SK-N-SH (cell line): ENCODE measurements at regions not wholly inside any gene's neighbourhood (a gene's known extent, or its start where the extent isn't known, plus 50 kb on each side); places are given as distances from the start of the nearest gene placed in this dataset.

Experiments
- CTCF ChIA-PET: fragments of 300-600, 350-600 bp; formaldehyde crosslinking; extraction: SDS; loops from one replicate; lab custom pipeline; 2021; lab: Yijun Ruan, JAX
- POLR2A ChIA-PET: fragments of 350-600 bp; sonication (Branson Sonifier 250); formaldehyde crosslinking; extraction: SDS; loops from one replicate; lab custom pipeline; 2020; ENCODE audit warnings: antibody characterized with exemption, inconsistent platforms; lab: Yijun Ruan, JAX
- DNase-seq: peaks from one replicate; pipeline ENCODE4 v3.0.0; 2012
- H2AFZ ChIP-seq: fragments of 200-600 bp; sonication (generic); 2 replicates; pipeline ENCODE4 v1.8.1; 2016; ENCODE audit warnings: antibody characterized with exemption, mild to moderate bottlenecking, low read depth
- H3F3A ChIP-seq: fragments of 200-600 bp; sonication (generic); replicated peaks from 2 replicates; pipeline ENCODE3; 2016; ENCODE audit warnings: antibody characterized with exemption, mild to moderate bottlenecking; ENCODE audit not compliant: insufficient read depth
- H3K27ac ChIP-seq, 2 experiments: fragments of 200-500 bp in 1 of 2; fragments of 200-600 bp in 1 of 2; sonication (Bioruptor generic) in 1 of 2; sonication (generic), shearing (Covaris generic) in 1 of 2; 2 replicates each; pipeline versions ENCODE4 v1.5.1 to v1.6.1; 2014 to 2016; ENCODE audit warnings: low read depth in 2 of 2, inconsistent platforms in 1 of 2, low read length in 1 of 2, mild to moderate bottlenecking in 1 of 2, mixed read lengths in 1 of 2
- H3K27me3 ChIP-seq: fragments of 200-600 bp; sonication (generic), shearing (Covaris generic); 2 replicates; pipeline ENCODE4 v1.6.1; 2016; ENCODE audit warnings: mixed run types; ENCODE audit not compliant: insufficient read depth
- H3K36me3 ChIP-seq, 2 experiments: fragments of 200-500 bp in 1 of 2; fragments of 200-600 bp in 1 of 2; sonication (Bioruptor generic) in 1 of 2; sonication (generic) in 1 of 2; replicated peaks in 1 of 2; 2 replicates each; pipeline versions ENCODE3 to v1.5.1; 2014 to 2016; ENCODE audit warnings: low read length in 1 of 2, mild to moderate bottlenecking in 1 of 2; ENCODE audit not compliant: insufficient read depth in 2 of 2, control insufficient read depth in 1 of 2
- H3K4me1 ChIP-seq, 2 experiments: fragments of 200-500 bp in 1 of 2; fragments of 200-600 bp in 1 of 2; sonication (Bioruptor generic) in 1 of 2; sonication (generic), shearing (Covaris generic) in 1 of 2; 2 replicates each; pipeline versions ENCODE4 v1.5.1 to v1.6.1; 2014 to 2016; ENCODE audit warnings: low read depth in 1 of 2, low read length in 1 of 2, mixed run types in 1 of 2; ENCODE audit not compliant: insufficient read depth in 2 of 2, control insufficient read depth in 1 of 2
- H3K4me2 ChIP-seq: fragments of 200-600 bp; sonication (generic), shearing (Covaris generic); 2 replicates; pipeline ENCODE4 v1.6.1; 2017; ENCODE audit warnings: mixed run types
- H3K4me3 ChIP-seq, 2 experiments: fragments of 200-500 bp in 1 of 2; fragments of 200-600 bp in 1 of 2; sonication (Bioruptor generic) in 1 of 2; sonication (generic), shearing (Covaris generic) in 1 of 2; 2 replicates each; pipeline versions ENCODE4 v1.5.1 to v1.8.1; 2014 to 2016; ENCODE audit warnings: low read depth in 2 of 2, inconsistent platforms in 1 of 2, low read length in 1 of 2, mild to moderate bottlenecking in 1 of 2, mixed read lengths in 1 of 2, moderate library complexity in 1 of 2
- H3K79me2 ChIP-seq: fragments of 200-600 bp; sonication (generic); 2 replicates; pipeline ENCODE4 v1.8.1; 2017; ENCODE audit warnings: mild to moderate bottlenecking; ENCODE audit not compliant: insufficient read depth
- H3K9ac ChIP-seq: fragments of 200-600 bp; sonication (generic); 2 replicates; pipeline ENCODE4 v1.6.1; 2017; ENCODE audit warnings: mixed run types
- H3K9me2 ChIP-seq: fragments of 200-600 bp; sonication (generic); 2 replicates; pipeline ENCODE4 v1.6.1; 2017; ENCODE audit warnings: mixed run types
- H3K9me3 ChIP-seq: fragments of 200-600 bp; sonication (generic); 2 replicates; pipeline ENCODE4 v1.6.1; 2017; ENCODE audit warnings: mixed run types, mild to moderate bottlenecking, moderate library complexity
- H4K20me1 ChIP-seq: fragments of 200-600 bp; sonication (generic); 2 replicates; pipeline ENCODE4 v1.6.1; 2017; ENCODE audit warnings: mild to moderate bottlenecking, mixed run types; ENCODE audit not compliant: insufficient read depth
- EZH2phosphoT487 ChIP-seq: fragments of 200-600 bp; sonication (generic); IDR thresholded peaks from 2 replicates; pipeline ENCODE4 v1.6.1; 2017; ENCODE audit warnings: low read depth, mixed run types, mild to moderate bottlenecking, antibody characterized with exemption, moderate library complexity, borderline replicate concordance
- FOSL2 ChIP-seq: IDR thresholded peaks from 2 replicates; pipeline ENCODE4 v1.4.0; 2012; ENCODE audit warnings: low read depth, mild to moderate bottlenecking, moderate library complexity, borderline replicate concordance
- FOXJ3 ChIP-seq: sonication (generic); formaldehyde crosslinking; IDR thresholded peaks from 2 replicates; pipeline ENCODE4 v1.5.1; 2020; ENCODE audit warnings: mild to moderate bottlenecking, missing genetic modification reagents
- IRF3 ChIP-seq: fragments of 150-350 bp; IDR thresholded peaks from 2 replicates; pipeline ENCODE4 v1.6.1; 2016; ENCODE audit warnings: mild to moderate bottlenecking, low read depth, low read length
- NRF1 ChIP-seq: IDR thresholded peaks from 2 replicates; pipeline ENCODE4 v1.6.1; 2012; ENCODE audit warnings: low read depth, mild to moderate bottlenecking, low read length
- PBX3 ChIP-seq: IDR thresholded peaks from 2 replicates; pipeline ENCODE4; 2012
- RAD21 ChIP-seq: IDR thresholded peaks from 2 replicates; pipeline ENCODE4 v1.6.1; 2012; ENCODE audit warnings: mild to moderate bottlenecking, low read length
- SIN3A ChIP-seq: IDR thresholded peaks from 2 replicates; pipeline ENCODE4 v1.6.1; 2012; ENCODE audit warnings: low read depth, mild to moderate bottlenecking, low read length, moderate library complexity, borderline replicate concordance
- SMC3 ChIP-seq: IDR thresholded peaks from 2 replicates; pipeline ENCODE4 v1.6.1; 2012; ENCODE audit warnings: low read depth, low read length, improper control_type of control experiment
- TAF1 ChIP-seq: IDR thresholded peaks from 2 replicates; pipeline ENCODE4 v1.6.1; 2012; ENCODE audit warnings: low read depth, mild to moderate bottlenecking, low read length, moderate library complexity, borderline replicate concordance
- TCF12 ChIP-seq: IDR thresholded peaks from 2 replicates; pipeline ENCODE4 v1.4.0; 2012
- TEAD4 ChIP-seq: IDR thresholded peaks from 2 replicates; pipeline ENCODE4 v1.4.0; 2012; ENCODE audit warnings: mild to moderate bottlenecking, borderline replicate concordance; ENCODE audit not compliant: insufficient read depth
- USF1 ChIP-seq: IDR thresholded peaks from 2 replicates; pipeline ENCODE4 v1.4.0; 2012; ENCODE audit warnings: low read depth, borderline replicate concordance
- YY1 ChIP-seq: IDR thresholded peaks from 2 replicates; pipeline ENCODE4 v1.4.0; 2012; ENCODE audit warnings: low read depth, mild to moderate bottlenecking
- ZBTB33 ChIP-seq: IDR thresholded peaks from 2 replicates; pipeline ENCODE4 v1.4.0; 2012; ENCODE audit warnings: low read depth, borderline replicate concordance
- WGBS: methylation state at CpG from one replicate; pipeline ENCODE4 v1.1.6; 2017; ENCODE audit warnings: low lambda C conversion rate; 5-methylcytosine and 5-hydroxymethylcytosine counted together
- TF ChIP-seq, protein P1 (sequence below): fragments of 200-600 bp; sonication (generic); IDR thresholded peaks from 2 replicates; pipeline ENCODE4 v1.6.1; 2017; ENCODE audit warnings: antibody characterized with exemption, mild to moderate bottlenecking, moderate library complexity
- TF ChIP-seq, protein P2 (sequence below): fragments of 150-350 bp; IDR thresholded peaks from 2 replicates; pipeline ENCODE4 v1.6.1; 2017; ENCODE audit warnings: antibody characterized with exemption, low read length, low read depth, borderline replicate concordance

- H3K9me3 ChIP-seq: no peaks in the 10 kb centered on the region
- POLR2A ChIA-PET: no interaction called here
- no peak overlapping the region for H3K4me3 ChIP-seq
- no peak overlapping the region for H3K27ac ChIP-seq
- H2AFZ ChIP-seq: no peak overlapping the region
- no peaks in the 10 kb centered on the region for H3K36me3 ChIP-seq
- no peaks in the 10 kb centered on the region for H3F3A ChIP-seq
- H3K27me3 ChIP-seq: no peaks in the 10 kb centered on the region
- DNase-seq: no peak
- H3K79me2 ChIP-seq: no peaks in the 10 kb centered on the region
- TF ChIP-seq IRF3 (no peak), EZH2phosphoT487 (no peak), TEAD4 (no peak), SMC3 (no peak), TAF1 (no peak)
- TF ChIP-seq, protein P1, sequence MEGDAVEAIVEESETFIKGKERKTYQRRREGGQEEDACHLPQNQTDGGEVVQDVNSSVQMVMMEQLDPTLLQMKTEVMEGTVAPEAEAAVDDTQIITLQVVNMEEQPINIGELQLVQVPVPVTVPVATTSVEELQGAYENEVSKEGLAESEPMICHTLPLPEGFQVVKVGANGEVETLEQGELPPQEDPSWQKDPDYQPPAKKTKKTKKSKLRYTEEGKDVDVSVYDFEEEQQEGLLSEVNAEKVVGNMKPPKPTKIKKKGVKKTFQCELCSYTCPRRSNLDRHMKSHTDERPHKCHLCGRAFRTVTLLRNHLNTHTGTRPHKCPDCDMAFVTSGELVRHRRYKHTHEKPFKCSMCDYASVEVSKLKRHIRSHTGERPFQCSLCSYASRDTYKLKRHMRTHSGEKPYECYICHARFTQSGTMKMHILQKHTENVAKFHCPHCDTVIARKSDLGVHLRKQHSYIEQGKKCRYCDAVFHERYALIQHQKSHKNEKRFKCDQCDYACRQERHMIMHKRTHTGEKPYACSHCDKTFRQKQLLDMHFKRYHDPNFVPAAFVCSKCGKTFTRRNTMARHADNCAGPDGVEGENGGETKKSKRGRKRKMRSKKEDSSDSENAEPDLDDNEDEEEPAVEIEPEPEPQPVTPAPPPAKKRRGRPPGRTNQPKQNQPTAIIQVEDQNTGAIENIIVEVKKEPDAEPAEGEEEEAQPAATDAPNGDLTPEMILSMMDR: no peak
- TF ChIP-seq, protein P2, sequence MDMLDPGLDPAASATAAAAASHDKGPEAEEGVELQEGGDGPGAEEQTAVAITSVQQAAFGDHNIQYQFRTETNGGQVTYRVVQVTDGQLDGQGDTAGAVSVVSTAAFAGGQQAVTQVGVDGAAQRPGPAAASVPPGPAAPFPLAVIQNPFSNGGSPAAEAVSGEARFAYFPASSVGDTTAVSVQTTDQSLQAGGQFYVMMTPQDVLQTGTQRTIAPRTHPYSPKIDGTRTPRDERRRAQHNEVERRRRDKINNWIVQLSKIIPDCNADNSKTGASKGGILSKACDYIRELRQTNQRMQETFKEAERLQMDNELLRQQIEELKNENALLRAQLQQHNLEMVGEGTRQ: no peak
- TF ChIP-seq, all 33 proteins: peak for 0
- H4K20me1 ChIP-seq: no peaks in the 10 kb centered on the region
- no peaks in the 10 kb centered on the region for H3K4me1 ChIP-seq
- no peak overlapping the region for H3K4me2 ChIP-seq
- no peaks in the 10 kb centered on the region for H3K9me2 ChIP-seq
- no peak overlapping the region for H3K9ac ChIP-seq
- CTCF ChIA-PET: no interaction called here
- 86% methylated on average over 11 of the region's 16 CpGs for WGBS
Observed at GRCh38 chr7:85381212-85381611, 194.4 kb upstream of the SEMA3D start.

DNA sequence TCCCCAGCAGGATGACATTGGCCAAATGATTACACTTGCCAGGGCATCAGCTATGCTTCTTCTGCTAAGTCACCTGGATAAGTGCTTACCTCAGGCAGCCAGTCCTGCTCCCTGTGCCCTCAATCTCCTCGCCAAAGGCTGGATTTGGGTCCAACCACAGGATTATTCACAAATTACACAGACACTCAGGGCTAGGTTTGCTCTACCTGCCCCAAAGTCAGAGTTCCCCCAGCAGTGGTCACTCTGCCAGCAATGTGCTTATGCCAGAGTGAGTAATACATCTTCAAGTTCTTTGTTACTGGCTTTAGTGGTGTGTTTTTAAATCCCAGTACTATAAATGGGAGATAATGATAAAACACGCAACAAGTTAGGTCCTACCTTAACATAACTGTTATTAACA lies 189.7 kb upstream of the SEMA3D start:
- ChIA-PET POLR2A (no interaction called here), CTCF (no interaction called here)
- H3K4me1 ChIP-seq: no peaks in the 10 kb centered on the region
- no peak overlapping the region for H2AFZ ChIP-seq
- H3K79me2 ChIP-seq: no peaks in the 10 kb centered on the region
- WGBS: 67% methylated on average over 2 of the region's 2 CpGs
- H3K27ac ChIP-seq: no peak overlapping the region
- H3K27me3 ChIP-seq: no peaks in the 10 kb centered on the region
- H3K9ac ChIP-seq: no peak overlapping the region
- DNase-seq: no peak
- H4K20me1 ChIP-seq: no peaks in the 10 kb centered on the region
- H3K4me3 ChIP-seq: no peak overlapping the region
- no peak overlapping the region for H3K4me2 ChIP-seq
- H3K9me2 ChIP-seq: no peaks in the 10 kb centered on the region
- H3K9me3 ChIP-seq: no peaks in the 10 kb centered on the region
- H3K36me3 ChIP-seq: no peaks in the 10 kb centered on the region
- no peaks in the 10 kb centered on the region for H3F3A ChIP-seq
- no peak for TF ChIP-seq ZBTB33
- no peak for TF ChIP-seq FOSL2
- no peak for TF ChIP-seq TCF12
- no peak for TF ChIP-seq SIN3A
- no peak for TF ChIP-seq PBX3
- TF ChIP-seq, protein P1: no peak
- TF ChIP-seq TAF1: no peak
- no peak for TF ChIP-seq USF1
- no peak for TF ChIP-seq YY1
- TF ChIP-seq FOXJ3 (CRISPR knock-in tag): no peak
- TF ChIP-seq RAD21: no peak
- no peak for TF ChIP-seq NRF1
